Esophagus squamous epithelium (tissue), 4 donors: ENCODE measurements at regions not wholly inside any gene's neighbourhood (a gene's known extent, or its start where the extent isn't known, plus 50 kb on each side); places are given as distances from the start of the nearest gene placed in this dataset.

Experiments used
- CTCF ChIP-seq, 6 experiments: fragments of 450-650 bp in 4 of 6; fragments of 200-600 bp in 2 of 6; sonication (generic) in 2 of 6; IDR thresholded peaks; one replicate each; pipeline ENCODE4 v1.5.1; 2016 to 2019; ENCODE audit warnings: antibody characterized with exemption in 6 of 6, mild to moderate bottlenecking in 4 of 6, moderate library complexity in 4 of 6
- POLR2A ChIP-seq, 4 donors: fragments of 450-650 bp; IDR thresholded peaks; one replicate each; pipeline ENCODE4 v1.6.1; 2017; ENCODE audit warnings: antibody characterized with exemption in 4 of 4, mild to moderate bottlenecking in 4 of 4, moderate library complexity in 3 of 4

- no peak for TF ChIP-seq CTCF (IDR thresholded peaks at IDR 0.05)
- TF ChIP-seq POLR2A (IDR thresholded peaks at IDR 0.05) = no peak
These were observed 77.2 kb upstream of the ARID1B start for GRCh38 chr6:156699935-156700334.
